ENCODE measurements at regions not wholly inside any gene's neighbourhood (a gene's known extent, or its start where the extent isn't known, plus 50 kb on each side); places are given as distances from the start of the nearest gene placed in this dataset.

DNA sequence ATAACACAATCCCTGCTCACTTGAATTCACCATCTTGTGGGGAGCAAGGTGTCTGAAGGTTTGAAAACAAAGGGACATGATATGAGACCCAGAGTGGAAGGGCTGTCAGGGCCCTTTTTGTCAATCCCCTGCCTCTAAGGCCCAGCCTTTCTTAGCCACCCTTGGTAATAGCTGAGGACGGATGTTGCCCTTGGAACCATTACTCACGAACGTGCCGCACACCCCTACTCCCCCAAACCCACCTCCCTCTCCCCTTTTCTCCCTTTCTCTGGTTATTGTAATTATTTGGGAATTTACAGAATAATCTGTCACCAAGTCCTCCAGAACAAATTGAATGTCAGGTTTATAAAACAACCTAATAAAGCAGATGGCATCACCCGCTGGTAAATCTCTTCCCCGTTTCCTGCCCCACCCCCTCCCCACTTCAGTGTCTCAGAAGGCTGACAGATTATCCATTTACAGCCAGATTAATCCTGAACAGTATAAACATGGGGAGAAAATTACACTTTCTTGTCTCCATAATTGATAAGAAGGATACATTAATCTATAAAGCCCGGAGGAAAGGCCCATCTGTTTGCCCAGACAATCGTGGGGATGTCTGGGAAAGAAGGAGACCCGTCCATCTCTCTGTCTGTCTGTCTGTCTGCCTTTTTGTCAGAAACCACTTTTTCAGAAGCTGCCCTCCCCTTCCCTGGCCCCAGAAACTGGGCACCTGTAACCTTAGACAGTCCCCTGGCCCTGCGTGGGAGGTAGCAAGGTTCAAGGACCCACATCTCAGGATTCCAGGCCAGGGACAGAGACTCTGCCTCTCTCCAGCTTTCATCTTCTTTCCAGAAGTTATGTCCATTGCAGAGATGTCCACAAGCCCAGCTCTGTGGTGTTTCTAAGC is 60.6 kb upstream of the CD34 start:
- DNase-seq = no peak

DNA sequence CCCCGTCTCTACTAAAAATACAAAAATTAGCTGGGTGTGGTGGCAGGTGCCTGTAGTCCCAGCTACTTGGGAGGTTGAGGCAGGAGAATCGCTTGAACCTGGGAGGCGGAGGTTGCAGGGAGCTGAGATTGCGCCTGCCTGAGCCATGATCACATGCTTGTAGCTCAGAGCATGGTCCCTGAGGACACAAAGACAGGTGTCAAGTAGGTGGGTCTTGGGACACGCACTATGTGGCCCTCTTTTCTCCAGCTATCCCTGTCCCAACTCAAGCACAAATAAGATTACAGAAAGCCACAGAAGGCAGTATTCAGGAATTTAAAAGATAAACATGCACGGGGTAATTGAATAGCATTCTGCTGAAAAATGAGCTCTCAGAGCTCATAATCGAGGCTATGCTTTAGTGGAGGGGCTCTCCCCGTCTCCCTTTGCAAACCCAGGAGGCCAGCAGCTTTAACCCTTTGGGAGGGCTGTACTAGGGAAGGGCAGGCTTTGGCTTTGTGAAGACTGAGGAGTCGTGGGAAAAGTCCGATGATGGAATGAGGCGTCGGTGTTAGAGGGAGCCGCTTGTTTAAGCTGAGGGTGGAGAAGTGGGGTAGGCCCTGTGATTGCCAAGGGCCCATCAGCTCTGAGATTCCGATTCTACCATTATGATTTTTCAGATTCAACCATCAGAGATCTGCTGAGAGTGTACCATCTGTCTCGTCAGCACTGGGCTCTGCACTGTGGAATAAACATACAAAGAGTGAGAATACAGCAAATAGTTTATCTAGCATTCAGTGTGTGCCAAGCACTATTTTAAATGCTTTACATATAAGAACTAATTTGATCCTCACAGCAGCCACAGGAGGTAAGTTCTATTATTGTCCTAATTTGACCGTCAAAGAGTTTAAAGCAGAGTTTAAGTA is 59.7 kb upstream of the CD34 start:
- no peak for DNase-seq

DNA sequence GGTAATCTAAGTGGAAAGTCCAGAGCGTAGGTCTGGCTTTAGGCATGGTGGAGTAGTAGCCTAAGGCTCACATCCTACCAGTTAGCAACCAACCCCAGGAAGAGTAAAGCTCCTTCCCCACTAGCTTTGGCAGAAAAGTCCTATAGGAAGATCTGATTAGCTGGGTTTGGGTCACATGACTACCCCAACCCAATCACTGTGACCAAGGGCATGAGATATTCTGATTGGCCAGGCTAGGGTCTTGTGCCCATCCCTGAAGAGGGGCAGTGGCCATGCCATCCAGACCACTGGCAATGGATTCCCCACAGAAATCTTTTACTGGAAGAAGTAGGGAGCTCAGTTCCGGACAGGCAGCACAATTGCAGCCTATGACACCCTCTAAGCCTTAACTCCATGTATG is 58.6 kb upstream of the CD34 start:
- no peak for DNase-seq

DNA sequence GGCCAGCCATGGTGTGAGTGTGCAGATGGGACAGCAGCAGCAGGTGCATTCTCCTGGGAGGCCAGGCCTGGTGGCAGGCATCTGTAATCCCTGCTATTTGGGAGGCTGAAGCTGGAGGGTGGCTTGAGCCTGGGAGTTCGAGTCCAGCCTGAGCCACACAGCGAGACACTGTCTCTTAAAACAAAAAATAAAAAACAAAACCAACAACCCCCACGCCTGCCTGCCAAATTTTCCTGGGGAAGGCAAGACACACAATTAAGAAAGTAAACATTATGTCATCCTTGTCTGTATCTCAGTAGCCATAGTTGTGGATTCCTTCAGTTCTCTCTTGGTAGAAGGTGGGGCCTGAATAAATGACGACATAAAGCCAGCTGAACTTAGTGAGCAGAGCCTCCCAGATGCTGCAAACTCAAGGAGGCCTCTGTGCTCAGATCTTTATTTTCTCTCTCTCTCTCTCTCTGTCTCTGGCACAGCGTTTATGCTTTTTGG is 57.6 kb upstream of the CD34 start:
- DNase-seq = no peak

DNA sequence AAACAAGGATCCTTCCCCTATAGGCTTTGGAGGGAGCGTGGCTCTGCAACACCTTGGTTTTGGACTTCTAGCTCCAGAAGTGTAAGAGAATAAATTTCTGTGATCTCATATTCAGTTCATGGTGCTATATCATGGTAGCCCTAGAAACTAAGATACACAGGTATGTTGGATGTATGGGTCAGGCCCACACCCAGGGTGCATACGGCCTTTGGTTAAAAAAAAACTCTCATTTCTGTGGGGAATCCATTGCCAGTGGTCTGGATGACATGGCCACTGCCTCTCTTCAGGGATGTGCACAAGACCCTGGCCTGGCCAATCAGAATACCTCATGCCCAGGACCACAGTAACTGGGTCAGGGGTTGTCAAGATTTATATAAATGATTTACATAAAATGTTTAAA is 56.8 kb upstream of the CD34 start:
- no peak for DNase-seq

DNA sequence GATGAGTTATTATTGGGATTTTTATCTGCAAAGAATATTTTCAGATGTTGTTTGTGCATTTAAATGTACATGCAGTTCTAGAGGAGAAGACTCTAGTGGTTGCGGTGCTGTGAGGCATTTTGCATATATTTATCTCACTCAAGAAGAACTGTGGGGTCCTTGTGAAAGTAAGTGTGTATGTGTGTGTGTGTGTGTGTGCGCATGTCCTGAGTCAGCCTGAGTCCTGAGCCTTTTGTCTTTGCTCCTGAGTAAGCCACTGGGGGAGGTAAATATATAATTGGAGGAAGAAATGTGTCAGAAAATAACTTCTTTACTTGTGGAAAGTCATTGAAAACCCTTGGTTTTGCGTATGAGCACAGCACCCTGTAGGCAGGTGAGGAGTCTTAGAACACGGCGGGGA is 55.6 kb upstream of the CD34 start:
- no peak for DNase-seq

DNA sequence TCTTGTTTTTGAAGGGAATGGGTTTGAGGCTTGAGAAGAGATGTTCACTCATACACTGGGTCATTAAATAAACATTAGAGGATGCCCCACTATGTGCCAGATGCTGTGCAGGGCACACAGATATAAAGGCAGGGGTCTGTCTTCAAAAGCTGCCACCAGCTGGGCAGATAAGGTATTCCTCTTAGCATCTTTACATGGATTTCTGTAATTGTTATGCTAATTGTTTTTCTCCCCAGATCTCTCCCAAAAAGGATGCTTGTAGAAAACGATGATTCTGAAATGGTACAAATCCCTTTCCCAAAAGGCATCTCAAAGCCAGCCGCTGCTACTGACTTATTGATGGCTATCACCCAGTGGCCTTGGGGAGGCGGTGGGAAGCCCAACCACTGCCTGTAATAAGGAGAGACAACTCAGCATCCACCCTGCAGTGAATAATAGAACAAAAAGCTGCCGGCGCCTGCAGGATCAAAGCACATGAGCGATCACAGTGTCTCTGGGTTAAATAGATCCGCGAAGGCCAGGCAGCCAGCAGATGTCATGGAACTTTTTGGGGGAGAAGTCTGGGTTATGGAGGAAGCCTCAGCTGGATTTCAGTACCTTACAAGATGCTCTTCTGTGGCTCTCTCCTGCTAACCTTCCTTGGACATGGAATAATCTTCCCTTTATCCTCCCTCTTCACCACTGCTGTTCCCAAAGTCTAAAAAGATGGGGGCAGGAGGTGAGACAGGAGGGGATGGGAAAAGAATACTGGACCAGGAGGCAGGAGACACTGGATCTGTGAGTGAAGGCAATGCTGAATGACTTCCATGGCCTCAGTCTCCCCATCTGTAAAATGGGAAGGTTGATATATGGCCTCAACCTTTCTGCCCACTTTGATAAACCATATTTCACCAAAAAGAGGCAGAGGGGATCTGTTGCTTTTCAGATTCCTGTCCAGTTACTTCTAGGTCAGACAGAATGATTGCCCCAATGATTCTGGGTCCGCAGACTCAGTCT is 54.8 kb upstream of the CD34 start:
- no peak for DNase-seq

DNA sequence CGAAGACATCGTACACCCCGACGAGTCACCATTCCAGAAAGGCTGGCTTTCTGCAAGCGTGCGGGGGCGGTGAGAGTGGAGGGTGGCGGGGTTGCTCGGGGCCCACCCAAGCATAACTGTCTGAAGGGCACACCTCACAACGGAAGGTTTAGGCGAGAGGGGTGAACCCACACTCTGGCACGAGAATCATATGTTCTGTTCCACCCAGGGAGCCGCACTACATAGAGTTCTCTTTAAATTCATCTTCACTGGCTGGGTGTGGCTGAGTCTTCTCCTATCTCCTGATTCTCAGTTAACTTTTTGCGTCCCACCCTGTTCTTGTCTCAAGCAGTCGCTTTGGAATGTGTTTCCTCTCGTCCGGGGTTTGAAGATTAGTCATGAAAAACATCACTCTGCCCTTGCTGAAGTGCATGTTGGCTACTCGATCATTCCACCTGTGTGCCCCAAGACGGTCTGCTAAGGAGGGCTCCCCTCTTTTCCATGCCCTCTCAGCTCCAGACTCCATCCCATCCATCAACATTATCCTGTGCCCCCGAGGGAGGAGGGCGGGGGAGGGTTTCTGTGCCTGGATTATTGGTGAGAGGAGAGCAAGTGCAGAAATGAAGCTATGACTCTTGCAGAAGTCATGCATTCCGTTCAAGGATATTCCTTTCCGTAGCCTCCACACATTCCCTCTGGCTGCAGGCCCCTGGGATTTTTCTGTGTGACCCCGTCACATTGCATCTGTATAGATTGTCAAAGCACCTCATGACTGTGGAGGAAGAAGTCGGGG is 53.5 kb upstream of the CD34 start:
- DNase-seq = no peak

DNA sequence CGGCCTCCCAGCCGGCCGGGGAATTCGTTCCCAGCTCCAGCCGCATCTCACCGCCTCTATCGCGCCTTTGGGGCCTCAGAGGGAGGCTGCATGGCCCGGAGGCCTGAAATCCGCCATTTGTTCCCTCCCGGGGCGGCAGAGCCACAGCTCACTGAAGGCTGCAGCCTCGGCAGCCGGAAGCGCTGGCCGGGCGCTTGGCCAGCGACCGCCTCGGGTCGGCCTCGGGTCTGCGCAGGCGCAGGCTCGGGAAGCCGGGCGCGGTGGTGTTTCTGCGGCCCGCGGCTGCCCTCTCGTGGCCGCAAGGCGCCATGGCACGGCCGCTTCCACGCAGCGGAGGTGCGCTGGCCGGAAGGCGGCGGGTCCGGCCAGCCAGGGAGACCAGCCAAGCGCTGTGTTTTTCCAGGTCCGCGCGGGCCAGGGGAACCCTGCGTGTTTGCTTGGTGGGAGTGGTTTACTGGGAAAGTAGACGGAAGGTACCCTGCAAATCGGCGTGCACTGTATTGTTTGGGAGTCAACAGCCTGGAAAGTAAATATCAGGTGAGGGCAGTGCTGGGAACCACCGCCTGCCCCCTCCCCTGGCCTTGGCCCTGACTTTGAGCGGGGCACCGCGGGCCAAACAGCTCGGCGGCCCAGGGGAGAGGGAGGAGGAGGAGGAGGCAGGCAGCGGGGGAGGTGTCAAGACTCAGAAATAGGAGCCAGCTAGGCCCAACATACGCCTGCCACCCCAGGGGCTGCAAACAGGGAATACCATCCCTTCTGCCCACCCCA is 52.7 kb upstream of the CD34 start:
- peak; percentile 48 to 86 for DNase-seq

DNA sequence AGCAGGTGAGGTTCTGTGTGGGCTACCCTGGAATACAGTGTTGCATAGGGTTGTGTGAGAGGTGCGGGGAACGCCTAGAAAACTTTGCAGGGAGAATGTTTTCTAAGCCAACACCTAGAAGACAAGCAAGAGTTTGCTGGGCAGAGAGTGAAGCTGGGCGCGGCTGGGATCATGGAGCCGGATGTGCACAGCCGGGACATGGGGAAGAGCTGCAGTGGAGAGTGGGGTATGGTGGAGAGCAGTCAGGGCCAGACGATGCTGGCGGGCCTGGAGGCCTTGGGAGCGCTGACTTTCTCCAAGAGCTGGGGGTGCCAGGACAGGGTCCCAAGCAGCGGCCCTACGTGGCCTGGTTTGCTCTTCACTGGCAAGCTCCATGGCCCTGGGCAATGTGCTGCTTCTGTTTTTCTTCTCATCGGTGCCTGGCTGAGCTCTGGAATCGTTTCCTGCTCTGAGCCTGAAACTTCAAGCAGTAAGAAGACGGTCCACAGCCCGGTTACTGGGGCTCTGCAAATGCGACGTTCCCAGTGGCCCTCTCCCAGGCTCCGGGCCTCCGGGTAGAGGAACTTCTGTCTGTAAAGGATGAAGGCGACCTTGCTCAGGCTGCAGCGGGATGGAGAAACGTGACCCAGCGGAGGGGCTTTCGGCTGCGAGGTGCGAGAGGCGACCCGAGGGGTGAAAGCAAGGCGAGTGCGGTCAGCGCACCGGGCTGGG is 51.9 kb upstream of the CD34 start:
- peak; percentile 49 to 86 for DNase-seq
